ENCODE measurements at regions not wholly inside any gene's neighbourhood (a gene's known extent, or its start where the extent isn't known, plus 50 kb on each side); places are given as distances from the start of the nearest gene placed in this dataset.
"Not testable (repeated sequence)": the region's sequence is repeated elsewhere in the genome, so short reads cannot be mapped to it uniquely, and the experiment has no call there.

GRCh38 chr4:149065753-149066152, 623.5 kb upstream of the NR3C2 start:
- H3K27me3 Mint-ChIP-seq: peaks cover 8% of the 10 kb centered on the region
- H3K36me3 Mint-ChIP-seq (ENCODE audit: low read depth): no peaks in the 10 kb centered on the region
- ATAC-seq (replicated peaks): no peak
- H3K4me3 Mint-ChIP-seq: no peak overlapping the region
- no peak overlapping the region for H3K27ac Mint-ChIP-seq
- no peaks in the 10 kb centered on the region for H3K4me1 Mint-ChIP-seq
- H3K9me3 Mint-ChIP-seq: no peaks in the 10 kb centered on the region

- no peaks in the 10 kb centered on the region for H3K36me3 Mint-ChIP-seq (ENCODE audit: low read depth)
- no peak for ATAC-seq (replicated peaks)
- no peaks in the 10 kb centered on the region for H3K4me1 Mint-ChIP-seq
- no peak overlapping the region for H3K4me3 Mint-ChIP-seq
- no peaks in the 10 kb centered on the region for H3K9me3 Mint-ChIP-seq
- H3K27me3 Mint-ChIP-seq: peaks cover 8% of the 10 kb centered on the region
- H3K27ac Mint-ChIP-seq: no peak overlapping the region
Observed at GRCh38 chr4:149062997-149063396, 620.8 kb upstream of the NR3C2 start.

- no peak overlapping the region for H3K4me3 Mint-ChIP-seq
- no peaks in the 10 kb centered on the region for H3K4me1 Mint-ChIP-seq
- peaks cover 5% of the 10 kb centered on the region for H3K27me3 Mint-ChIP-seq
- ATAC-seq (replicated peaks): no peak
- H3K9me3 Mint-ChIP-seq: no peaks in the 10 kb centered on the region
- H3K27ac Mint-ChIP-seq: no peak overlapping the region
- no peaks in the 10 kb centered on the region for H3K36me3 Mint-ChIP-seq (ENCODE audit: low read depth)
Observed at GRCh38 chr4:149057594-149057993, 615.4 kb upstream of the NR3C2 start.

DNA sequence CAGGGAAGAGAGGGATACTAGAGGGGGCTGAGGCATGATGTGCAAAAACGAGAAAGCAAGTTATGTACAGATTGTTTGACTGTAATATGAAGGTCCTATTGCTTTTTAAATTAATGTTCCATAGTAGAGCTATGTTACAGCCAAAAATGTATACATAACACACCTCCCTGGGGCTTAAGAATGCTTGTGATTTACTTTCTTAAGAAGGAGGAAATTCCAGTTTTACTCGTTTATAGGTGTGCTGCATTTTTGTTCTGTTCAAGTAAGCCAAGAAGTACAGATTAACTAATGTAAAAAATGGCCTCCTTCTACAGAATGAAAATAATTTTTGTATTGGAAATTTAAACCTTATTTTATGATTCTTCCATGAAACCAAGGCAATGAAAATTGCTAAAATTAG, 614.4 kb upstream of the NR3C2 start:
- ATAC-seq (replicated peaks): no peak
- Mint-ChIP-seq H3K27ac (no peak overlapping the region), H3K4me3 (no peak overlapping the region), H3K36me3 (ENCODE audit: low read depth) (no peaks in the 10 kb centered on the region), H3K4me1 (no peaks in the 10 kb centered on the region), H3K9me3 (no peaks in the 10 kb centered on the region), H3K27me3 (peaks cover 5% of the 10 kb centered on the region)

- Mint-ChIP-seq H3K4me3 (no peak overlapping the region), H3K4me1 (no peaks in the 10 kb centered on the region), H3K27me3 (peaks cover 5% of the 10 kb centered on the region), H3K9me3 (no peaks in the 10 kb centered on the region), H3K36me3 (ENCODE audit: low read depth) (no peaks in the 10 kb centered on the region), H3K27ac (no peak overlapping the region)
- no peak for ATAC-seq (replicated peaks)
Observed at GRCh38 chr4:149055624-149056023, 613.4 kb upstream of the NR3C2 start.

- H3K27ac Mint-ChIP-seq: no peak overlapping the region
- no peak overlapping the region for H3K4me3 Mint-ChIP-seq
- ATAC-seq (replicated peaks): no peak
- no peaks in the 10 kb centered on the region for H3K4me1 Mint-ChIP-seq
- H3K36me3 Mint-ChIP-seq (ENCODE audit: low read depth): no peaks in the 10 kb centered on the region
- H3K27me3 Mint-ChIP-seq: no peaks in the 10 kb centered on the region
- H3K9me3 Mint-ChIP-seq: no peaks in the 10 kb centered on the region
Observed at GRCh38 chr4:149050840-149051239, 608.6 kb upstream of the NR3C2 start.

DNA sequence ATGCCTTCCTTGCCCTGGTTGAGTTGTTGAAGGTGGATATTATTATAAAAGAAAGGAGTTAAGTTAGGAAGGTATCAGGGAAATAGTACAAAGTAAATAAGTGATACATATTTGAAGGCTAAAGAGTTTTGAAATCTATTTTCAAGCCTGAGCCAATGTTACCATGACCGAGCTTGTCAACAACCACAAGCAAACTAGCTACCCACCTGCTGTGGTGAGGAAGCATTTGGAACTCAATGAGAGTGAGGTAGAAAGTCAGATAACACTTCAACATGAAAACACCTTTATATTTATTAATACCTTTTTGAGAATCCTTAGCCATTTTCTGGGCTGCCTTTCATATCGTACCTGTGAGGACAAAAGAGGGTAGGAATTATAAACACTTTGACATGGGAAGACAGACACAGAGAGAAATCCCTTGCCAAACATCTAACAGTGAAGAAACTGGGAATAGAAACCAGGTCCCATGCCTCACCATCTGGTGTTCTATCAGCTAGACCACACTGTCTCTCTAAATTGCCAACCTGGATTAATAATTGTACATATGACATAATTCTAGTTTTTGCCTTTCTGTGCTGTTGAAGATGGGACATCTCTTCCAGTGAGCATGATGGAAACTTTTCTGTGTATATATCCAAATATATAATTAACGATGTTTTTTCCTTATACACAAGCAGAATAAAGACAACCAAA, 606.4 kb upstream of the NR3C2 start:
- no peaks in the 10 kb centered on the region for H3K4me1 Mint-ChIP-seq
- peaks cover 4% of the 10 kb centered on the region for H3K27me3 Mint-ChIP-seq
- no peaks in the 10 kb centered on the region for H3K36me3 Mint-ChIP-seq (ENCODE audit: low read depth)
- no peak overlapping the region for H3K27ac Mint-ChIP-seq
- ATAC-seq (replicated peaks): no peak
- peaks cover 6% of the 10 kb centered on the region for H3K9me3 Mint-ChIP-seq
- H3K4me3 Mint-ChIP-seq: no peak overlapping the region

GRCh38 chr4:149047368-149047767, 605.2 kb upstream of the NR3C2 start:
- H3K27ac Mint-ChIP-seq: no peak overlapping the region
- H3K9me3 Mint-ChIP-seq: peaks cover 6% of the 10 kb centered on the region
- H3K36me3 Mint-ChIP-seq (ENCODE audit: low read depth): no peaks in the 10 kb centered on the region
- H3K4me3 Mint-ChIP-seq: no peak overlapping the region
- H3K27me3 Mint-ChIP-seq: peaks cover 4% of the 10 kb centered on the region
- no peak for ATAC-seq (replicated peaks)
- H3K4me1 Mint-ChIP-seq: no peaks in the 10 kb centered on the region

- Mint-ChIP-seq H3K27ac (no peak overlapping the region), H3K9me3 (peaks cover 6% of the 10 kb centered on the region), H3K4me1 (no peaks in the 10 kb centered on the region), H3K27me3 (peaks cover 4% of the 10 kb centered on the region), H3K4me3 (no peak overlapping the region), H3K36me3 (ENCODE audit: low read depth) (no peaks in the 10 kb centered on the region)
- no peak for ATAC-seq (replicated peaks)
Observed at GRCh38 chr4:149045731-149046130, 603.5 kb upstream of the NR3C2 start.

DNA sequence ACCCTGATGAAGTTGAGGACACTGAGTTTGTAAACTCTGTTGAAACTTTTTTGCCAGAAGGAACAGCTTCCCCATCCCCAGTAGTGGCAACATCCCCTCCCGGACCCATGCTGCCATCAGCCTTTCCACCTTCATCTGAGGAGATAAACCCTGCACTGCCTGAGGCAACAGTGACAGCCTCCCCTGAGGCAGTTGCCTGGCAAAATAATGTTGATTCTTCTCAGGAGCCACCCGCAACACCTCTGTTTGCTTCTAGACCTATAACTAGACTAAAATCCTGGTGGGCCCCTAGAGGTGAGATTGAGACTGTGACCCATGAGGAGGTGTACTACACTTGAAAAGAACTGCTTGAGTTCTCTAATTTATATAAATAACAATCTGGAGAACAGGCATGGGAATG, 597.6 kb upstream of the NR3C2 start:
- H3K36me3 Mint-ChIP-seq (ENCODE audit: low read depth); H3K9me3 Mint-ChIP-seq; H3K27me3 Mint-ChIP-seq; ATAC-seq (replicated peaks); H3K27ac Mint-ChIP-seq; H3K4me1 Mint-ChIP-seq; H3K4me3 Mint-ChIP-seq: not testable (repeated sequence)

GRCh38 chr4:149031399-149031798, 589.2 kb upstream of the NR3C2 start:
- Mint-ChIP-seq H3K4me3 (no peak overlapping the region), H3K36me3 (ENCODE audit: low read depth) (no peaks in the 10 kb centered on the region), H3K27me3 (peaks cover 3% of the 10 kb centered on the region), H3K9me3 (no peaks in the 10 kb centered on the region), H3K4me1 (no peaks in the 10 kb centered on the region), H3K27ac (no peak overlapping the region)
- ATAC-seq (replicated peaks): no peak

GRCh38 chr4:149029056-149029651, 586.9 kb upstream of the NR3C2 start:
- Mint-ChIP-seq H3K4me3 (no peak overlapping the region), H3K27ac (no peak overlapping the region), H3K9me3 (no peaks in the 10 kb centered on the region), H3K4me1 (no peaks in the 10 kb centered on the region), H3K27me3 (peaks cover 3% of the 10 kb centered on the region), H3K36me3 (ENCODE audit: low read depth) (no peaks in the 10 kb centered on the region)
- no peak for ATAC-seq (replicated peaks)

DNA sequence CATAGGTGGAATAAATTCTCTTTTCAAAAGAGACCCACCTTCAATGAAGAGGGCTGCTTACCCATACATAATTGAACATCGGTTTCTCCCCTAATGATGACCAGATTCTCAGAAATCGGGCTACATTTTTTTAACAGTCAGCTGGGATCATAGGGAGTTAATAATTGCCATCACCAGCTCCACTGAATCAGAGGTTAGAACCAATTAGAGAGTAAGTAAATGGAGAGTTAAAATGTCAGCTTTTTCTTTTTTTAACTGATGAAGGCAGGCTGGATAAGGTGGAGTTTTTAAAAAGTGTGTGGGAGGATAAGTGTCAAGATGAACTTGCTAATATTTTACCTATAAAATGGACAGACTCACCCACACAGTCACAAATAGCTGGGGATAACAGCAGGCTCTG, 584.5 kb upstream of the NR3C2 start:
- Mint-ChIP-seq H3K4me3 (no peak overlapping the region), H3K27ac (no peak overlapping the region), H3K9me3 (no peaks in the 10 kb centered on the region), H3K36me3 (ENCODE audit: low read depth) (no peaks in the 10 kb centered on the region), H3K4me1 (no peaks in the 10 kb centered on the region), H3K27me3 (no peaks in the 10 kb centered on the region)
- ATAC-seq (replicated peaks): no peak

DNA sequence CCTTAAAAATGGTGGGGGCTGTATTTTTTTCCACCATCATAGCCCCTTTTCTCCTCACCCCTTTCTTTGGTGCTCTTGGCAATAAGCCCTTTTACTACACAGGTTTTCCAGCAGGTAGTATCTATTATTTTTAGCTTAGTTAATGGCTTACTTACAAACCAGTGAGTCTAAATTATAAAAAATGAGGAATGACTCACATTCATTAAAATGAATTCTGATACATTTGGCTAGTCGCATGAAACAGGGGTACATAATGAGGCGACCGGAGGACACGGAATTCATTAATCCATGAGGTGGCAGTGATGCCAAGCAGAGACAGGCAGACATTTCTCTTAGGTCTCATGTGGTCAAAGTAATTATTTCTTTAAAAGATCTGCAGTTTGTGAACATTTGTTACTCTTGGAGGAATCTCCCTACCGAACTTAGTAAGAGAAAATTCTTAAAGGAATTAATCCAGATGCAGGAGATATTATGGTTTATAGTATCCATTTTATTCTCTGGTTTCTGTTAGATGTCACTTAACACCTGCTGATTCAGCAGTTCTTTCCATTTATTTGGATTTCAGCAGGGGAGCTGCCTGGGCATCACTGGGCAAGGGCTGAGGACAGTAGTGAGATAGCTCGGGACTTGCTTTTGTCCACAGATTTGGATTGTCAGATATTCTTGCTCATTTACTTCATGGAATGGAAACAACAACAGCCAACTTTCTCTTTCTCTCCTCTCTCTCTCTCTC, 575.0 kb upstream of the NR3C2 start:
- no peak for ATAC-seq (replicated peaks)
- no peak overlapping the region for H3K4me3 Mint-ChIP-seq
- H3K36me3 Mint-ChIP-seq (ENCODE audit: low read depth): no peaks in the 10 kb centered on the region
- no peaks in the 10 kb centered on the region for H3K9me3 Mint-ChIP-seq
- H3K4me1 Mint-ChIP-seq: no peaks in the 10 kb centered on the region
- no peak overlapping the region for H3K27ac Mint-ChIP-seq
- H3K27me3 Mint-ChIP-seq: peaks cover 9% of the 10 kb centered on the region

DNA sequence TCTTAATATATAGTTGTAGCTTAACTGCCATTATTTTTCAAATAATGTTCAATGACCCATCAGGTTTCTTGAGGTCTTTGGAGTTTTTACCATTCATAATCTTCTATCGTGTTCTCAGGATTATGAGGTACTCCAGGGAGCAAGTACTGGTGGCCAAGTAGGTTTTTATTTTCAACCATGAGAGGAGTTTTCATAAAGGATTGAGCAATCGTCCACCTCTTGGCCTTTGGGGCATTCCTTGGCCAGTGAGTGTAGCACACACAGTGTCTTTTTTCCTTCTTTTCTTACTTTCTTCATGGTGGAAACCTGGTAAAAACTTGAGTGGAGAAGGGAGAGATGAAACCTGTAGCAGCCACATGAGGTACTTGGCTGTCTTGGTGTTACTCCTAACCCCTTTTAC, 567.0 kb upstream of the NR3C2 start:
- H3K27me3 Mint-ChIP-seq: peaks cover 6% of the 10 kb centered on the region
- H3K4me3 Mint-ChIP-seq: no peak overlapping the region

More for the DNA sequence above, 567.0 kb upstream of the NR3C2 start:
- H3K27ac Mint-ChIP-seq: no peak overlapping the region
- no peak for ATAC-seq (replicated peaks)
- no peaks in the 10 kb centered on the region for H3K4me1 Mint-ChIP-seq
- H3K36me3 Mint-ChIP-seq (ENCODE audit: low read depth): no peaks in the 10 kb centered on the region
- H3K9me3 Mint-ChIP-seq: no peaks in the 10 kb centered on the region

All from activated T-helper 17 cell treated with anti-CD3 and anti-CD28 coated beads, Interleukin-2, amount 50 U/mL, for 72 hours (primary cell).